Midbrain (tissue), 1 donor: ENCODE measurements at regions not wholly inside any gene's neighbourhood (a gene's known extent, or its start where the extent isn't known, plus 50 kb on each side); places are given as distances from the start of the nearest gene placed in this dataset.
"Not testable (repeated sequence)": the region's sequence is repeated elsewhere in the genome, so short reads cannot be mapped to it uniquely, and the experiment has no call there.

Experiments
- DNase-seq: peaks from one replicate; lab custom pipeline; 2025; lab: John Stamatoyannopoulos, UW

DNA sequence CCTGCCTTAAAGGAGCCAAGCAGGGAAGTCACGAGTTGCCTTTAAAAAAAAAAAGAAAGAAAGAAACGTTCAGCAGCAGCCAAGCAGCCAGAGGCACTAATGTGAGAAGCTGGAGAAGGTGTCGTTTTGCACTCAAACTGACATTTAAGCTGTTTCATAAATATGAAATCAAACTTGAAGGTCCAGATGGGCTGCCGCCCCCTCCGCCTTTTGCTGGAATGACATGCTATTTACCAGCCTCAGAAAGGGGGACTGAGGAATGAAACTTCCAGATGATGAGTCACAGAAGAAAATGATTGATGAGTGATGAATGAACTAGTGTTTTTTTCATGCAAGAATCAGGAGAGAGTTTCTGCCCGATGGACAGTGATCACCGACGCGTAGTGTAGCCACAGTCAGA is 396.8 kb downstream of the IGSF11 start:
- no peak for DNase-seq

DNA sequence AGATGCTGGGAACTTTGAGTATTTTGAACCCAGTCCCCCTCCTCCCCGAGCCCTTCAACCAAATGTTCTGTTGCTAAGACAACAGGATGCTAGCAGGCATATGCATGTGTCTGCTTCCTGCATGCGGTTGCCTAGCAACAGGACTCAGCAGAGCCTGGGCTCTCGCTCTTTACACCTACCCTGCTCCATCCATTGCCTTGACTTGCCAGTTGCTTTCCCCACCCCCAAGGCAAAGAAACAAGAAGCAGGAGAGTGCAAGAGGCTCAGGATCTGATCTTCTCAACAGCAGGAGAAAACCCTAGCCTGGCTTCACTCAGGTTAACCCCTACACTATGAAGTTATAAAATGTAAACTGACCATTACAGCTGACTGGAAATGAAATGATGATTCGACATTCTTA is 393.0 kb downstream of the IGSF11 start:
- no peak for DNase-seq

DNA sequence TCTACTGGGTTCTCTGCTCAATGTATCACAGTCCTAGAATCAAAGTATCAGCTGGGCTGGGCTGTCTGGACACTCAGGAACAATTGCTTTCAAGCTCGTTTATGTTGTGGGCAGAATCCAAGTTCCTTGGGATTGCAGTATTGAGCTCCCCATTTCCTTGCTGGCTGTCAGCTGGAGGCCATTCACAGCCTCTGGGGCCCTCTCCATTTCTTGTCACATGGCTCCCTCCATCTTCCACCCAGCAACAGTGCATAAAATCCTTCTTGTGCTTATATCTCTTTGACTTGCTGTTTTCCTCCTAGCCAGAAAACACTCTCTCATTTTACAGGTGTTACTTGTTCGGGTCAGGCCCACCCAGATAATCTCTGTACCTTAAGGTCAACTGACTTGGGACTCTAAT is 363.5 kb downstream of the IGSF11 start:
- no peak for DNase-seq

DNA sequence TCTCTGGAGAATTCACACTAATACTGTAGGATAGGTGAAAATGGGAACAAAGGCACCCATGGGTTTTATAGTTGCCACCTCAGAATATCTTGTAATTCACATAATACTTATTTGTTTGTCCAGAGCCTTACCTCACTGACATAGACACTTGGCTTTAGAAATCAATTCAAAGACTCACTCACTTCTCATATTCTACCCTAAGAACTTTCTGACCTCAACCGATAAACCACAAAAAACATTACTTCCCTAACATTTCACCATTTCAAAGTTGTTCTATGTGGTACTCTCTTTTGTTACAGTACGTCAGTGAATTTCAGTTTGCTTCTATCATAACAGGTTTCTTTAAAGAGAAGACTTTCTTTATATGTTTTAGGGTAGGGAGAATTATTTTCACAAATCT is 359.3 kb downstream of the IGSF11 start:
- no peak for DNase-seq

DNA sequence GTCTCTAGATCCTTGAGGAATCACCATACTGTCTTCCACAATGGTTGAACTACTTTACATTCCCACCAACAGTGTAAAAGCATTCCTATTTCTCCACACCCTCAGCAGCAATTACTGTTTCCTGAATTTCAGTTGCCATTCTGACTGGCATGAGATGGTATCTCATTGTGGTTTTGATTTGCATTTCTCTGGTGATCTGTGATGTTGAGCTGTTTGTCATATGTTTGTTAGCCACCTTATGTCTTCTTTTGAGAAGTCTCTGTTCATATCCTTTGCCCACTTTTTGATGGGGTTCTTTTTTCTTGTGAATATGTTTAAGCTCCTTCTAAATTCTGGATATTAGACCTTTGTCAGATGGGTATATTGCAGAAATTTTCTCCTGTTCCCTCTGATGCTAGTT is 356.0 kb downstream of the IGSF11 start:
- not testable (repeated sequence) for DNase-seq

DNA sequence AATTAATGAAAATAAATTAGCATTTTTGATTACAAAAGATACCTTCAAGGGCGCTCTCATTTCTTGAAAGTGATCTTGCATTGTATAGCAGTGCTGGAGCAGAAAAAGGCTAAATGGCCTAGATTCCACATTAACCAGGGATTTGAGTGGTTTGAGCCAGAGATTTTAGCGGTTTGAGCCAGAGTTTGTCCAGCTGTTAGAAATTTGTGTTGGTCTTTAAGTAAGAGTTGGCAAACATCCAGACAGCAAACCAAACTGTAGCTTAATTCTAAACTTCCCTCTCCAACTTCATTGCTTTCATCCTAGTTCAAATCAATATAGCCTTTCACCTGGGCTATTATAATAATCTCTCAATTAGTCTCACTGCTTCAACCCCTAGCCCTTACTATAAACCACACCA is 351.7 kb downstream of the IGSF11 start:
- no peak for DNase-seq

DNA sequence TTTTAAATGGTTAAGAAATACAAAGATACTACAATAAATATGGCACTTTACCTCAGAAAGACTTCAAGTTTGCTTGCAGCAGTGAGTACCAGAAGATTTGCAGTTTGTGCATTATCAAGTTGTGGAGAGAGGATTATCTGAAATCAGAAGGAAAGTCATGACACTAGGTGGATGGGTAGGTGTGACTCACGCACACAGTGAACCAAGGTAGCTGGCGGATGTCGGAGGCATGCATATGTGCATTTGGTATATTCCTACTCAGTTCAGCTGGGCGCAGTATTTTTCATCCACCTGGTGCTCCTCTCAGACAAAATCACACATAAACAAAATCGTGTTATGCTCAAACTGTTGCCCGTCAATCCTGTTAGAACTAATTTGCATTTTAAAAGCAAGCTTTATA is 351.0 kb downstream of the IGSF11 start:
- no peak for DNase-seq

DNA sequence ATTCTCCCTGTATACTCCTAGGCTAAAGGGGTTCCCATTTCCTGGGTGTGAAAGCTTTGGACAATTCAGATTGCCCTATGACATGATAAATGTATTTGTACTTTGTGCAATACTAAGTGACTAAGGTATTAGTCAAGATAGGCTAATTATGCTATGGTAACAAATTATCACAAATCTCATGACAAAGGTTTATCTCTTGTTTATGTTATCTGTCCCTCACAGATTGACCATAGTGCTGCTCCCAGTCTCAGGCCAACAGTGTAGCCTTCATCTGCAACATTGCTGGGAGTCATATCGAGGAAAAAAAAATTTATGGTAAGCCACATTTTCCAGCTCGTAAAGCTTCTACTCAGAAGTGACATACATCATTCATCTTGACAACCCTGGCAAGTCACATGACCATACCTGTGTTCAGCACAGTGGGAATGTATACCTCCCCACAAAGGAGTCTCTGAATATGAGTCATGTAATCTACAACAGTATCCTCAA is 346.2 kb downstream of the IGSF11 start:
- DNase-seq, result no peak

DNA sequence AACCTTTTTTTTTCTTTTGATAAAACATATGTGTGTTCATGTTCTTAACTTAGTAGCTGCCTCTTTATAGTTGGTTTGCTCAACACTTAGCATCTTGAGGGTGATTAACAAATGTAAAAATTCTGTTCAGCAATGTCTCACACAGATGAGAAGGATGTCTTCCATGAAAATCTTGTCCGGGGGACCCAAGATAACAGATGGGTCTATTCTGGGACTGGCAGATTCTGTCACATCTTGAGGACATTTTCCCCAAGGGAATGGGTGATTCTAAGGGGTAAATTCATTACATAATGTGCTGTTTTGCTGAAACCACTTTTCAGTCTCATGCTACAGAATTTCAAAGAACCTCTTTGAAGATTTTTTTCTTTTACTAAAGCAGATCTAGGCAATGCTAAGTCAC is 342.2 kb downstream of the IGSF11 start:
- no peak for DNase-seq

DNA sequence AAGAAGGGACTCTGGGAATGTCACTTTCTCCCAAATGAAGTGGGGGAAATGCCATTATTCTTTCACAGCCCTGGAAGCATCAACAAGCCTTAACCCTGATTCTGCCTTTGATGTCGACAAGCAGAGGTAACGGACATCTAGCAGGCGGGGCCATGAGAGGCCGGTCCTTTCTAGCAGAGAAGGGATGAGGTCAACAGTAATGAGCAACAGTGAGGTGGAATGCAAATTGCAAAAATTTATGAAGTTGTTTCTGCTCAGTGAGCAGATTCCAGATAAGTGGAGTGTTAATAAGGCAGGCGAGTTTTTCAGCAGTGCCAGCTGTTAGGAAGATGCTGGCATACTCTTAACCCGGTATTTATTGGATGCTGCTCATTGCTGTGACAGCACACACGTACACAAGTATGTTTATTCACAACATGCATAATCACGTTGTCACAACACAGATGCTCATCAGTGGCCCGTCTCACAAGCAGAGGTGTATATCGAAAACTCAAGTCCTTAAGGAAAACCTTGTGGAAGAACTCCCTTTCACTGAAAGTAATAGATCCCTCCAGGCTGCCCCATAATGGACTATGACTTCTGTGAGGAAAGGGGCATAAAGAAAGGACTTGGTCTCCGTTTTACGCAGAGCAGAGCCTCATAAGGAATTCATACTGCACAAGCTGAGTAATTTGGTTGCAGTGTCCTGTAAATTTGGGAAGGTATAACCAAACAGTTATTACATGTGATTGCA is 329.0 kb downstream of the IGSF11 start:
- DNase-seq, result no peak

DNA sequence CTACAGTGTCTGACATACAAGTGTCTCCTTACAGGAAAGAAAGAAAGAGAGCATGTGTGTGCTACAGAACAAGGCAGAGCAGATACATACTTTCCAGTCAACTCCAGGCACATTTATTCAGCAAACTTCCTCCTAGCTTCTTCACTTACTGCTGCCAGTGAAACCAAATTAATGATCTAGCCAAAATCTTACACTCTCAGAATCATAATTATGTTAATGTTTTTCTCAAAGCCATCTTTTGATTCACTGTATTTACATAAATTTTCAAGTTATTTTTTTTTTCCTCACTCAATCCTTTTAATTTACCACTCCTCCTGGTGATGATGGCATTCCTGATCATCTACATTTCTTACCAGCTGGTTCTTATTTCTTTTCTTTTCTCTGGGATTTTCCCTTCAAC is 326.7 kb downstream of the IGSF11 start:
- DNase-seq, result no peak

DNA sequence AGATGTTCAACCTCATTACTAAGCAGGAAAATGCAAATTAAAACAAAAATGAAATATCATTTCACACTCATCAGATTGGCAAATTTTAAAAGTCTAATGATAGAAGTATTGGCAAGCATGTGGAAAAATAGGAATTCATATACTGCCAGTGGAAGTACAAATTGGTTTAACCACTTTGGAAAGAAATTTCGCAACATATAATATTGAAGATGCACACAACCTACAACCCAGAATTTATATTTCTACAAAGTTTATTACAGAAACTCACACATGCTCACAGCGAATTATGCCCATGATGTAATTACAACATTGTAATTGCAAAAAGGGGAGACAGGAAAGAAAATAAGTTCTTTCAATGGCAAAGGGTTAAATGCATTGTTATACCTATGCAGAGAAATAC is 324.1 kb downstream of the IGSF11 start:
- DNase-seq, result no peak

DNA sequence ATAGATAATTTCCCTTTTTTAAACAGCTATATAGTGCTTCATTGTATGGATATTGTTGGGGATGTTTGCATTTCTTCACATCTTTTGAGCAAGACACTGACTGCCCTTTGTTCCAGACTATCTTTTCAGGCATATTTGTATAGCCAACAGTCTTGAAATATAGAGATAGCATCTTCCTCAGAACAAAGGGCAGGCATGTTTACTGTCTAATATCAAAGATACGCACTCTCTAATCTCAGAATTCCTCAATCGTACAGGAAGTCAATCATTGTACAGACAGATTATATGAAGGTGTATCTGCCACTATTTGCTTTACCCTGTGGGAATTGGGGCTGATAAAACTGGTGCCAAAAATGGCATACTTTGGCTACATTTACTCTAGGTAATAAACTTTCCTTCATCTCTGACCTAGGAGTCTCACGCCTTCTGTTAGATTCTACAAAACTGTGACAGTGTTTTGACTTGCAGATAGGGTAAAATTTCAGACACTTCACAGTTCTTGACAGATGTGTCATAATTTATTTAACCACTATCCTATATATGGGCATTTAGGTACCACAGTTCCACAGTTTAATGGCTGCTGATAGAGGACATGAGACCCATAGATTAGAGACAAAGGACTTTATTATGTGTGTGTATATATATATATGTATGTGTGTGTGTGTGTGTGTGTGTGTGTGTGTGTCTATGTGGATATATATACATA is 321.0 kb downstream of the IGSF11 start:
- no peak for DNase-seq

DNA sequence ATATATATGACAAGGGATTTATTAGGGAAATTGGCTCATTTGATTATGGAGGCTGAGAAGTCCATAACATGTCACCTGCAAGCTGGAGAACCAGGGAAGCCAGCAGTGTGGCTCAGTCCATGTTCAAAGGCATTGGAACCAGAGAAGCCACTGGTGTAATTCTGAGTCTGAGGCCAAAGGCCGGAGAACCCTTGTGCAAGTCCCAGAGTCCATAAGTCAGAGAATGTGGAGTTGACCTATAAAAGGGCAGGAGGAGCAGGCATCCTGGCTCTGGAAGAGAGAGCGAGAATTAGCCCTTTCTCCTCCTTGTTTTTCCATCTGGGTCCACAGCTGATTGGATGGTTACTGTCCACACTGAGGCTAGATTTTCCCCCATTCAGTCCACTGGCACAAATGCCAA is 319.8 kb downstream of the IGSF11 start:
- no peak for DNase-seq

DNA sequence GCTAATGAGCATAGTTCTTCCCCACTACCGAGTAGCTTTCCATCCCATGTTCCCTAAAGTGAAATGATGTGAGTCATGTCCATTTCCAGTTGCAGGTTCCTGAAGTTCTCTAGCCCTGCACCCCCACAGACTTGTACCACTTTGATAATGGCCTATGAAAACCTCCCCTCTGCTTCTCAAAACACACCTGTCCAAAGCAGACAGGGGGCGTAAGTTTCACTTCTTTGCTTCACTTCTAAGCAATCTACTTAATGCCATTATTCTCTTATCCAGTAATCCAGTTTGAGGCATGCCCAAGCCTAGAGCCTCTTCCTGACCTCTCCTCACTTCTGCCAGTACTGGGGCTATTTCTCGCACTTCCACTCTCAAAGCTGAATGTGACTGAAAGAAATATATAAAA is 305.1 kb downstream of the IGSF11 start:
- DNase-seq, result no peak

DNA sequence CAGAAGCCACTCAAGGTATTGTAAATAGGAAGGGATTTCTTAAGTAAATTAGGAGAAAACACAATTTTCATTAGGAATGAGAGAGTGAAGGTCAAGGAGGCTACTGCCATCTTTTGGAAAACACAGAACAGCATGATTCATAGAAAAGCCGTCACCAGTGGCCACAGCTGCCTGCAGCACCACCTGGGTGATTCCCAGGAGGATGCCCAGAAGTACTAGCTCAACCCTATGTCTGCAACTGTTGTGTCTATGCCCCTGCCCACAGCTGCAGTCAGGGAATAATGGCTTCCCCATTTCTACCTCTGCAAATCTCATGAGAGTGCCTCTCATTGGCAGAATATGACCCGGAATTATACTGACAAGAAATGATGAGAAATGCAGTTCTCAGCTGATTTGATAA is 300.0 kb downstream of the IGSF11 start:
- no peak for DNase-seq

DNA sequence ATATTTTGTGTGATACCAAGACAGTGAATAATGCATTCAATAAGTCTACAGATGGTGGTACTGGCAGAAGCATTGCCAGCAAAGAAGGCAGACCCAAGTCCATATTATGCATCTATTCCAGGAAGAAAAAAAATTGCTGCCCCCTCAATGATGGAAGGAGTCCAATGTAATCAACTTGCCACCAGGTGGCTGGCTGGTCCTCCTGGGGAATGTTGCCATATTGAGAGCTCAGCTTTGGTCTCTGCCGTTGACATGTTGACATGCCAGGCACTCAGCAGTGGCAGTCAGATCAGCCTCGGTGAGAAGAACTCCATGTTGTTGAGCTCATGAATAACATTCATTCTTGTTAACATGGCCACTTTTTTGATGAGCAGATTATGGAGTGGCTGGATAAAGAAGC is 298.5 kb downstream of the IGSF11 start:
- no peak for DNase-seq

DNA sequence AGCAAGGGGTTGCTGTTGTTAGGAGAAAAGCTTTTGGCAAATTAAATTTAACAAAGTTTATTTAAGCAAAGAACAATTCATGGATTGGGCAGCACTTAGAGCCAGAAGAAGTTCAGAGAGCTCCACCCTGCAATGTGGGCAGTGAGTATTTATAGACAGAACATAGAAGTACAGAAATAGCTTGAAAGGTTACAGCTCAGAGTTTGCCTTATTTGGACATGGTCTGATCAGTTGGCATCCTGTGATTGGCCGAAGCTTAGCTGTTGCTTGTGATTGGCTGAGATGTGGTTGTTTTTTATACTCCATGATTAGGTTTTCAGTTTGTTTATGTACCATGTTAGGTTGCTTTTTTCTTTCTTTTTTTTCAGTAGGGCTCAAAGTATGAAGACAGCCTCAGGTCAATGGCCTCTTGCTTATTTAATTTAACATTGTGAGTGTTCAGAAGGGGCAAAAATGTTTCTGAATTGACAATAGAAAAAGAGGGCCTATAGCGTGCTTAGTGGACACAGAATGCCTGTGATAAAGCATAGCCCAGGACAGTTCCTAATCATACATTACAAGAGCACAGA is 293.8 kb downstream of the IGSF11 start:
- DNase-seq, result no peak

DNA sequence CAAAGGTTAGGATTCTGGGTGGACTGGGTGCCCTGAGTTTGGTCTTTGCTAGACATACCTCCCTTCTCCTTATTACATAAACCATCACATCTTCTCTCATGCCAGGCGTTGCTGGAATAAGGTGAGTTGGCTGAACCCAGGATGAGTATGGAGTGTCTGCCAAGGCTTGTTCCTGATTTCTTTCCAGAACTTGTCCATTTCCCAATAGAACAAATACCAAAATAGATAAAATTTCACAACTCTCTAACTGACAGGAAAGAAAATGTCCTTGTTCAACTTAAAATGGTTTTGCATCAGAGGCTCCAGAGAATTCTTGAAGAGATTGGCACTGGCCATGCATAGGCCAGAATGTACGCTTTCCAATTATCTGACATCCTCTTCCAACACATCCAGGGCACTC is 291.9 kb downstream of the IGSF11 start:
- no peak for DNase-seq

DNA sequence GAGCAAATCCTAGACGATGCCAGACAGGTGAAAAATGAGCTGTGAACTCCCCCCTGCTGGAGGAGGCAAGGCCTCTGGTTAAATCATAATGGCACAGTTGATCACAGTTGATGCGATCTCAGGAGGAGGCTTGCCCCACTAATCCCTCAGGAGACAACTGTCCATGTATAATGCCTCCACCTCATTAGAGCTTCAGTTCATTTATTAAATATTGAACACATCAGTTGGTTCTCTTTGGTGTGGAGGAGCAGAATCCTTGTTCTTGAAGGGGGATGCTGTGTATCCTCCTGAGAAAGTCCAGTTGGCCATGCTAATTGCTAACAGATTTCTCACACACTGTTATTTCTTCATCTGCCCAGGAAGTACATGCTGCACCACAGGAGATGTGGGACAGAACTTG is 290.5 kb downstream of the IGSF11 start:
- DNase-seq, result no peak

DNA sequence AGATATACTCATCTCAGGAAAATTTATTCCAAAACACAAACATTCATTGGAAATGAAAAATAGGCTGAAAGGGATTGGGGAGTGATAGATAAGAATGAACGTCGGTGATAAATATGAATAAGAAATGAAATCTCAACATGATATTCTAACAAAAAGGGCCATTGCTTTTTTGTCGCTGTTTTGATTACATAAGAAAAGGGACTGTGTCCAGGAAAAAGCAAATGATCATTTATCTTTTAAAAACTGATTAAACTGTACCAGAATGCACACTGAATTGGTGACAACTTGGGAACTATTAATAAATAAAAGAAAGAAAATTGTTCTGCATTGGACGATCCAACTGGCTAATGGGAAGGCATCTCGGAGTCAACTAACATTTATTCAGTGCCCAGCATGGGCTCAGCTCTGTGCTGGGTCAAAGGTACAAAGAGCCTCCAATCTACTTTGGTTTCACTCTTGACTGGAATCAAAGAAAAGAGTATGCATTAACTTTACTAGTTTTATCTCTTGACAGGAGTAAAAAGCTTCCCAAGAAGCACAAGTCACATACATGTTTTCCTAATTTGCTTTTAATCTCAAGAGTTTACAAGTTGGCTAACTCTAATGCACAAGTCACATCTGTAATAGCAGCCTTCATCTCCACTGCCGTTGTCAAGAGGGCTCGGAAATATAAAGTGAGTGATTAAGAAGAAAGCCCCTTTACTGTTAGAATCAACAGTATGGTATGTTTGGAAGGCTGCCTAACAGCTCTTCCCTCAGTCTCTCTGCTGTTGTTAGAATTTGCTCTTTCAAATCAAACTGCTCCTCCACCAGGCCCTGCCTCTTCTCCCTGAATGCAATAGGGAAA is 280.0 kb downstream of the IGSF11 start:
- DNase-seq, result no peak

DNA sequence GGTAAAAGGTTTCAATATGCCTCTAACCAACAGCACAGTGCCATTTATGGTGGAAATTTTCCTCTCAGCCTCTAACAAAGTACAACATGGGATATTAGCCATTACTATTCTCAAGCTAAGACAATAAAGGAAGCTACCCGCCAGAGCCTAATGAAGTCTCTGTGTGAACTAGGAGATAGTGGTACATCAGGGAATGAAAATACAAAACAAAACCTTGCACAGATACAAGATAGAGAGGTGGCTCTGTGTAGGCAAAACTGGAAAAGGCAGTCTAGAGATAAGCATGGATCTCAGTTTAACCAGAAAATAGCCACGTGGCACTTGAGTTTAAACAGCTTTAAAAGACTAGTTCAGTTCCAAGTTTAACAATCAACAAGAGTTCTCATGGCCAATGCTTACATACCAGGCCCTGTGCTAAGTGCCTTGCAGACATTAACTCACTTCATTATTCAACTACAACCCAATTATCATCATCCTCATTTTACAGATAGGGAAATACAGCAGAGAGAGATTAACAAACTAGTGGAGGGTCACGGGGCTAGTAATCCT is 279.3 kb downstream of the IGSF11 start:
- DNase-seq, result no peak
